GM23248 (cell line): ENCODE measurements at regions not wholly inside any gene's neighbourhood (a gene's known extent, or its start where the extent isn't known, plus 50 kb on each side); places are given as distances from the start of the nearest gene placed in this dataset.

Experiments used
- EZH2 ChIP-seq: fragments of 200-600 bp; sonication (generic); IDR thresholded peaks from 2 replicates; pipeline ENCODE4 v1.6.1; 2018; ENCODE audit warnings: antibody characterized with exemption, mild to moderate bottlenecking; ENCODE audit not compliant: insufficient read depth, poor library complexity, severe bottlenecking
- EZH2phosphoT487 ChIP-seq: fragments of 200-600 bp; sonication (generic); IDR thresholded peaks from 2 replicates; pipeline ENCODE4 v1.6.1; 2018; ENCODE audit warnings: antibody characterized with exemption, moderate library complexity, mild to moderate bottlenecking, low read depth; ENCODE audit not compliant: insufficient read depth

DNA sequence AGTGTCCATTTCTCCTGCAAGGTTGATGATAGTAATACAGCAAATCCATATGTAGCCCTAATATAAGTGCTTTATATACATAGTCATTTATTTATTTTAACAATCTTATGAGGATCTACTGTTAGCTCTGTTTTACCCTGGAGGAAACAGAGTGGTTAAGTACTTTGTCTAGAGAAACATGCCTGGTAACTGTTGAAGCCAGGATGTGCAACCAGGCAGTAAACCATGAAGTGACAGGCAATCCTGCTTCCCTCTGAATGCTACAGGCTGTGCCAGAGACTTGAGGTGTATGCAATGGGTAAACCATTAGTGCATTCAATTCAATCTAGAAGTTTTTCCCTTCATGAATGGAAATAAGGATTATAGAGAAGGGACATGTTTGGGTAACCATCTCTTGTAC is 911.0 kb downstream of the PCDH17 start:
- TF ChIP-seq EZH2 (no peak), EZH2phosphoT487 (no peak)
